EL (cell line): ENCODE measurements at regions not wholly inside any gene's neighbourhood (a gene's known extent, or its start where the extent isn't known, plus 50 kb on each side); places are given as distances from the start of the nearest gene placed in this dataset.
"Not testable (repeated sequence)": the region's sequence is repeated elsewhere in the genome, so short reads cannot be mapped to it uniquely, and the experiment has no call there.

Experiments
- DNase-seq: peaks from one replicate; pipeline ENCODE4 v3.0.0-alpha.2; 2016

DNA sequence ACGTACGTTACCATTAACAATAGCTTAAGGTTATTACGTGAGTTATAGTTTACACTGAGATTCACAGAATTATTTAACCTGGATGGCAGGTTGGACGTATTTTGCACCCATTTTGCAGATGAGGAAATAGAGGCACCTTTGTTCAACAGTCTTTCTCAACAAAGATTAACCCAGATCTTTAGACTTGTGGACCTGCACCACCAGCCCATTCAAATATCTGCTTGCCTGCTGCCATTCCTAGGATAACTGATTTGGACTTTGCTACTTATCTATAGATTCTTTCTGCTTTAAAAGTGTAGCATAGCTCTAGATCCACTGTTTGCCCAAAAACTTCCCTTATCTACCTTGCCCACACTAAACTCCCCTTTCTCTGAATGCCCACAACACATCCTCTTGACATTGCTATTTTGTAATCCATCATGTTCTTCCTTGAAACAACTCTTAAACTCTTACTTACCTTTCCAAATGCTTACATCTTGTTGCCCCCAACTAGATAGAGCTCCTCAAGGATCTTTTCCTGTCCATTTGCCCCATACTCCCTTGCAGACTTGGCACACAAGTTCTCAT is 56.4 kb upstream of the TNFAIP3 start:
- DNase-seq: no peak

DNA sequence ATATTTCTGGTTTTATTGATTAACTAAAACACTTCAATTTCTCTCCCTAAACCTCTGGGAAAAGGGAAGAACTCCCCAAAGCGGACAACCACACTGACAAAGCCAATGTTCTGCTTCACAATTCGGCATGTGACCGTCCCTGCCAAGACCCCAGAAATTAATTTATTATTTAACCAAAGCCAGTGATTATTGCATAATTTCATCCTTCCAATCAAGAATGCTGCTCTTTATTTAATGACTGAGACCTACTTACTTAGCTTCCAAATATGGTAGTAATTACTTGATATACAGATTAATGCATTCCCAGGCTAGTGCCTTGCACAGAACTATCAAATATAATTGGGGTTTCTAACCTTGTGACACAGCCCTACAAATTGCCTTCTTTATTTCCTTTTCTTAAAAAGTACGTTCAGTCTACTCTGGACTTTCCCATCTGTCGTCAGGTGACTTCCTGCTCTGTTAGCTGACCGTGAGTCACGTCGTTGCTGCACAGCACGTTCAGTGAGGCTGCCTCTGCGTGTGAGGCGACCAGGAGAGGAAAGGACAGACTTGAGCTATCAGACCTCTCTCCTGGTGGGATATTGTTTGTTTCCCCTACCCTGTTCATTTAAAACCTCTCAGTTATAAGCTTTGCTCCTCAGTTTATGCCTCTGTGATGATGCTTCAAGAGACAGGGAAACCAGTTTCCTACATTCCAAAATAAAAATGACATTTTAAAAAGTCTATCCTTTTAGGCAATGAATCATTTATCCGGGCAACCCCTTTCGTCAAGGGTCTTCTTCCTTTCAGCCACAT is 55.7 kb upstream of the TNFAIP3 start:
- DNase-seq: peak; percentile 89

DNA sequence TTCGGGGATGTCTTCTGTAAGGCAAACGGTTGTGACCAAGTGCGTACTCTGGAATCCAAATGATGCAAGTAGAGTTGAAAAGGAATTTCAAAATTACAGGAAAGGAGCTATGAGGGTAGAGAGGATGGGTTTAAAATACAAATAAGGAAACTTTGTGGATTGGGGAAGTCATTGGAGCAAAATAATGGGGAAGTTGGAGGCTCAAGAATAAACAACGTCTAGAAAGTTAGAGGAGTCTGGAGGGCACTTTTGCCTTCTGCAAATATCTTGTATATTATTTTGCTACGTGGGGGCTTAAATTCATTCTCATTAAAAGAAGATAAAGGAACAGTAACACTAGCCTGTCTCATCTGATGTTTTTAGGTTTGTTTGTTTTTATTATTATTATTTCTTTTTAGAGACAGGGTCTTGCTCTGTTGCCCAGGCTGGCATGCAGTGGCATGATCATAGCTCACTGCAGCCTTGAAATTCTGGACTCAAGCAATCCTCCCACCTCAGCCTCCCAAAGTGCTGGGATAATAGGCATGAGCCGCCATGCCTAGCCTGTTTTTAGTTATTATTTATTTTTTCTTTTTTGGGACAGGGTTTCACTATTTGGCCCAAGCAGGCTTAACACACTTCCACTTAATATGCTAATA is 55.0 kb upstream of the TNFAIP3 start:
- DNase-seq: no peak

DNA sequence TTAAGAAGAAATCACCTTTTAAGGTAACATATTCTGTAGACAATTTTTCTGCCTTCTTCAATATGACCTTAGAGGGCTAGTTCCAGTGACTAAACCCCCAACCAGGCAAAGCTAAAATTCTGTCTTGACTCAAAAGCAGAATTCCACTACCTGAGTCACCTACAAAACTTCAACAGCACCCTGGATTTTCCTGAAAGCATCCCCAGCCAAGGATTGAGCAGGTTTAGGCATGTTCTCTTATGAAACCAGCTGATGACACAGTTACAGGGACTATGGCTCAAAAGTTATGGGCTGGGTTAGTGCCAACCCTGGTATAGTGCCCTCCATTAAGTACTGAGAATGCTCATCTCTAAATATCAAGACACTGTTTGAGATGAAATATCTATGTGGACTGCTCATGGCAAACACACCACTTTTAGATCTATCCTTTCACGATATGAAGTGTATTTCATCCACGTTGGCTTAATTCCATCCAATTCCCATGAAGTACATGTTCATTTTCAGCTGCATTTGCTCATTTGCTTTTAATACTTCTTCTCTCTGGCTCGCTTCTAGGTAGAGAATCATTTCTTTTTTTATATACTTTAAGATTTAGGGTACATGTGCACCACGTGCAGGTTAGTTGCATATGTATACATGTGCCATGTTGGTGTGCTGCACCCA is 53.6 kb upstream of the TNFAIP3 start:
- peak; percentile 13 for DNase-seq

DNA sequence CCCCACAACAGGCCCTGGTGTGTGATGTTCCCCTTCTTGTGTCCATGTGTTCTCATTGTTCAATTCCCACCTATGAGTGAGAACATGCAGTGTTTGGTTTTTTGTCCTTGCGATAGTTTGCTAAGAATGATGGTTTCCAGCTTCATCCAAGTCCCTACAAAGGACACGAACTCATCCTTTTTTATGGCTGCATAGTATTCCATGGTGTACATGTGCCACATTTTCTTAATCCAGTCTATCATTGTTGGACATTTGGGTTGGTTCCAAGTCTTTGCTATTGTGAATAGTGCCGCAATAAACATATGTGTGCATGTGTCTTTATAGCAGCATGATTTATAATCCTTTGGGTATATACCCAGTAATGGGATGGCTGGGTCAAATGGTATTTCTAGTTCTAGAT is 53.0 kb upstream of the TNFAIP3 start:
- DNase-seq: not testable (repeated sequence)

DNA sequence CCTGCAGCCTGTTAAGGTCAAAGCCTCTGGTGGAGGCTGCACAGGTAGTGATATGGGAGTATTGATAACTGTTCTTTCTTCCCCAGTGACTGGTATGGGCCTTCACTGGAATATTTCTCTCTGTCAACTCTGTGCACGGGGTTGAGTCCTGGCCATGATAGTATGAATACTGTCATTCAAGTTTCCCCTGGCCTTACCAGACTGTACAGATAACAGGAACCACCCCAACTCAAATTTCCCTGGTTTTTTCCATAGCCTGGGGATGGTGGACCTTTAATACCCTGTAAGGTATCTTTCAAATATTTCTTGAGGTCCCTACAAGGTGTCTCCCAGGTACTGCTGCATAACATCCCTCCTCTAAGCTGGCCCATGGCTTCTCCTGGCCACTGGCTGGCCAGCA is 51.4 kb upstream of the TNFAIP3 start:
- DNase-seq: no peak

DNA sequence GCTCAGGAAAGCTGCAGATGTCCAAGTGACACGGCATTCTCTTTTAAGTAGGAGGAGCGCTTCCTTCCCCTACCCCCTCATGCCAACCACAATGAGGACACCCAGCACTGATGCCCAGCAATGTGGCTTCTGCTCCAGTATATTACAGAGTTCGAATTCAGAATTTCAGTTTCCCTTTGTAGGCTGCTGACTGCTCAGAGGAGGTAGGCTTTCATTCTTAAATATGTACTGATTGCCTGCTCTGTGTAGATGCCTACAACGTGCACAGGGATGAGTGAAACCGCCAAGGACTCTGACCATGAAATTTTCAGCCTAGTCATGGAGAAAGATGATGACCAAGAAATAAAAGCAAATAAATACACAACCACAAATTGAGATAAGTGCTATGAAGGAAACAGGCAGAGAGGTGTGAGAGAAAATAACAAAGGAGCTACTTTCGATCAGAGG is 50.9 kb upstream of the TNFAIP3 start:
- DNase-seq: no peak

DNA sequence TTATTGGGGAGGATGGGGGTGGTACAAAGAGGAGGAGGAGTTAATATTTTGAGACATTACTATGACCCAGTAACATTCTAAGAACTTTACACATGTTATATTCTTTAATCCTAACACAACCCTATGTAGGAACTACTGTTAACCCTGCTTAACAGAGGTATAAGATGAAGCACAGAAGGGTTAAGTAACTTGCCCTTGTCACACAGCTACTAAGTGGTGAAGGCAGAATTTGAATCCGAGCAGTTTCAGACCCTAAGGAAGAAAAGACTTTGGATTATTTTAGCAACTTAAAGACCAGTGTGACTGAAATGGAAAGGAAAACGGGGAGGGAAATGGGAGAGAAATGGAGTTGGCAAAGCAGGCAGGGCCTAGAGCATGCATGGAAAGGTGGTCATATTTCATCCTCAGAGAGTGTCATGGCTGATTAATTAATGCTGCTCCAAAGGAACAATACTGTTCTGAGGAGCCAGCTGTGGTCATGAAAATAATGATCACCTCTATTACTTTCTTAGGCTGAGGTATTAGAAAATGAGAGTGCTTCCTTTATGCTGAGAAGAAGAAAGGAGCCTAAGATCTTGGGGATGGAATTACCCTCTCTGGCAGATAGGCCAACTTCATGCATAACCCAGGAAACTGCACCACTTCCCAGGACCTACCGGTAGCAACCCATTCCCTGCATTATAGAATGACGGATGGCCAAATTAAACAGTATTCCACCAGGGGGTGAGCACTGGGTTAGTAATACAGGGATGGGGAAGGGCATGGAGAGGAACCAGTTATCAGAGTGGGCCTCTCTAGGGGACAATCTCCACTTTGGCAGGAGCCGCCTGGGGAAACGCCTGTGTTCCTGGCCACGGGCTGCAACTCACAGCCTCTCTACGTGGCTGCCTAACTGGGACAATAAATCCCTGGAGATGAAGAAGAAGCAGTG is 50.1 kb upstream of the TNFAIP3 start:
- DNase-seq: no peak
